ENCODE measurements at regions not wholly inside any gene's neighbourhood (a gene's known extent, or its start where the extent isn't known, plus 50 kb on each side); places are given as distances from the start of the nearest gene placed in this dataset.

DNA sequence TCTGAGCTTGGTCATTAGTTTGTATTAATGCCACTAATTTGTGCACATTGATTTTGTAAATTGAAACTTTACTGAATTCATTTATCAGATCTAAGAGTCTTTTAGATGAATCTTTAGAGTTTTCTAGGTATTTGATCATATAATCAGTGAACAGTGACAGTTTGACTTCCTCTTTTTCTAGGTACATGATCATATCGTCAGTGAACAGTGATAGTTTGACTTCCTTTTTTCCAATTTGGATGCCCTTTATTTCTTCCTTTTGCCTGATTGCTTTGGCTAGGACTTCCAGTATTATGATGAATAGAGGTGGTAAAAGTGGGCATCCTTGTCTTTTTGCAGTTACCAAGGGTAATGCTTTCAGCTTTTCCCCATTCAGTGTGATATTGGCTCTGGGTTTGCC, 421.4 kb upstream of the CPXCR1 start:
- TF ChIP-seq CTCF (IDR thresholded peaks at IDR 0.05) (no peak), POLR2A (IDR thresholded peaks at IDR 0.05) (no peak), POLR2AphosphoS5 (IDR thresholded peaks at IDR 0.05) (no peak)

Data from breast epithelium (tissue), 3 donors.